Transverse colon (tissue), 4 donors: ENCODE measurements at regions not wholly inside any gene's neighbourhood (a gene's known extent, or its start where the extent isn't known, plus 50 kb on each side); places are given as distances from the start of the nearest gene placed in this dataset.

Source experiments
- DNase-seq: peaks from one replicate; pipeline ENCODE4 v3.0.0-alpha.2; 2019
- H3K27ac ChIP-seq, 4 donors: fragments of 200-600 bp; sonication (generic); 2 replicates each; pipeline ENCODE4 v1.5.1; 2016 to 2018; ENCODE audit warnings: inconsistent platforms in 4 of 4
- H3K27me3 ChIP-seq: fragments of 200-600 bp; sonication (generic); 2 replicates; pipeline ENCODE4 v1.5.1; 2017; ENCODE audit warnings: inconsistent platforms
- H3K36me3 ChIP-seq, 4 donors: fragments of 200-600 bp; sonication (generic); 2 replicates each; pipeline ENCODE4 v1.5.1; 2017 to 2019; ENCODE audit warnings: inconsistent platforms in 4 of 4
- H3K4me1 ChIP-seq, 4 donors: fragments of 200-600 bp; sonication (generic); 2 replicates each; pipeline ENCODE4 v1.5.1; 2017 to 2020; ENCODE audit warnings: inconsistent platforms in 4 of 4
- H3K4me3 ChIP-seq, 4 donors: fragments of 200-600 bp; sonication (generic); 1 replicate in 1 of 4; 2 replicates in 3 of 4; pipeline versions ENCODE4 v1.5.1 to v1.6.1; 2017 to 2019; ENCODE audit warnings: inconsistent platforms in 4 of 4
- H3K9me3 ChIP-seq, 2 donors: fragments of 200-600 bp; sonication (generic); 2 replicates each; pipeline ENCODE4 v1.5.1; 2017 to 2019; ENCODE audit warnings: inconsistent platforms in 2 of 2
- CTCF ChIP-seq, 5 experiments: fragments of 200-600 bp in 3 of 5; fragments of 450-650 bp in 2 of 5; sonication (generic) in 3 of 5; IDR thresholded peaks; 1 replicate in 2 of 5; 2 replicates in 3 of 5; pipeline ENCODE4 v1.5.1; 2016 to 2017; ENCODE audit warnings: antibody characterized with exemption in 5 of 5, inconsistent platforms in 3 of 5, mild to moderate bottlenecking in 2 of 5, moderate library complexity in 1 of 5
- EP300 ChIP-seq: sonication (generic); formaldehyde crosslinking; IDR thresholded peaks from one replicate; pipeline ENCODE4 v1.6.1; 2017; ENCODE audit warnings: antibody characterized with exemption, low read depth
- POLR2A ChIP-seq: fragments of 450-650 bp; IDR thresholded peaks from one replicate; pipeline ENCODE4 v1.6.1; 2016; ENCODE audit warnings: antibody characterized with exemption, mild to moderate bottlenecking, moderate library complexity
- POLR2AphosphoS5 ChIP-seq, 3 donors: sonication (generic); formaldehyde crosslinking; IDR thresholded peaks; one replicate each; pipeline ENCODE4 v1.6.1; 2016; ENCODE audit warnings: antibody characterized with exemption in 3 of 3
- WGBS, 2 donors: methylation state at CpG; one replicate each; pipeline ENCODE4 v1.1.5; 2018; ENCODE audit warnings: low coverage in 1 of 2; 5-methylcytosine and 5-hydroxymethylcytosine counted together
- in situ Hi-C, 4 donors: fragments of 200-750 bp; cut with MboI; loops; one replicate each; pipeline versions ENCODE4 v1.15.0 to v1.15.1; 2017; ENCODE audit warnings: low sequenced_read_pairs in 3 of 4, low pct_ligation_motif_present in 1 of 4, low pct_unique_long_range_greater_than_20kb in 1 of 4
- intact Hi-C: fragments of 100-400 bp; cut with DNase I; formaldehyde crosslinking; loops from one replicate; pipeline ENCODE4 v1.15.1; 2023; ENCODE audit warnings: low total_unique reads

DNA sequence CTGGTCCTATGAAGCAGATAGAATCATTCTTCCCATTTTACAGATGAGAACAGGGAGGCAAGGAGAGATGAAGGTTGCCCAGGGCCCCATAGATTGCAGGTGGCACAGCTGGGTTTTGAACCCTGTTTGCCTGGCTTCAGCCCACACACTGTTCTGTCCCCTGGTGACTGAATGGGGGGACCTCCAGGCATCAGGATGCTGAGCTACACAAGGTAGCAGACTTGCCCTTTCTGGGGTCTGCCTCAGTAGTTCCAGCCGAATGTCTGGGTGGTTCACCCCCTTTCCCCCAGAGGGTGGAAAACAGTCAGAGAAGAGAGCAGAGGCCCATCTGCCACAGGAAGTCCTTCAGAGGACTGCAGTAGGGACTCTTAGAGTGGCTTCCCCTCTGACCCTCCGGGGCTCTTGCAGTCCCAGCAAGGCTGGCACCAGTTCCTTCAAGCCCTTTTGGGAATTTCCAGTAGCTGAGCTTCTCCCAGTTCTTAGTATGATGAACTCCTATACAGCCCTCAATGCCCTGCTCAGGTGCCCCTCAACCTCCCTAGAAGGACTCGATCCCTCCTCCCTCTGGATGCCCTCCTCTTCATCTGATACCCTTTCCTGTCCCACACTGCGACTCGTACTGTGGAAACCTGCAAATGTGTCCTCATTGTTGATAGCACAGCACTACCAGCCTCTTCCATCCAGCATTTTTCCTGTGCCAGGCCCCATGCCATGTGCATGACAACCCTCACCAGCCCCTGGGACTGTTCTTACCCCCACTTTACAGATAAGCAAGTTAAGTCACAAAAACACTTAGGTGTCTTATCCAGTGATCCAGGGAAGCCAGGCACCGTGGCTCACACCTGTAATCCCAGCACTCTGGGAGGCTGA lies 82.8 kb downstream of the IGLL1 start:
- 88% methylated on average over 6 of the region's 6 CpGs; no CpG with 5 or more reads in 1 of the 2 donors for WGBS, 2 donors
- Histone ChIP-seq H3K36me3 (no peaks in the 10 kb centered on the region), H3K4me3 (no peak overlapping the region), H3K9me3 (no peaks in the 10 kb centered on the region), H3K27me3 (no peaks in the 10 kb centered on the region), H3K27ac (no peak overlapping the region), H3K4me1 (no peaks in the 10 kb centered on the region)
- no peak for TF ChIP-seq POLR2A
- TF ChIP-seq EP300 = no peak
- no peak for TF ChIP-seq CTCF (IDR thresholded peaks at IDR 0.05)
- TF ChIP-seq POLR2AphosphoS5 (IDR thresholded peaks at IDR 0.05) = no peak
- intact Hi-C loops = no loop called here
- in situ Hi-C loops = no loop called here
- DNase-seq = no peak

- H3K27ac ChIP-seq = no peak overlapping the region
- H3K36me3 ChIP-seq = no peaks in the 10 kb centered on the region
- no peak for TF ChIP-seq POLR2A
- no peak for TF ChIP-seq CTCF (IDR thresholded peaks at IDR 0.05)
- TF ChIP-seq POLR2AphosphoS5 (IDR thresholded peaks at IDR 0.05) = no peak
- TF ChIP-seq EP300 = no peak
- H3K4me3 ChIP-seq = no peak overlapping the region
- no peaks in the 10 kb centered on the region for H3K27me3 ChIP-seq
- no peaks in the 10 kb centered on the region for H3K9me3 ChIP-seq
- 87% methylated on average over 3 of the region's 3 CpGs; no CpG with 5 or more reads in 1 of the 2 donors for WGBS, 2 donors
- no peaks in the 10 kb centered on the region for H3K4me1 ChIP-seq
- intact Hi-C loops = no loop called here
- no peak for DNase-seq
- in situ Hi-C loops = no loop called here
These were observed 83.7 kb downstream of the IGLL1 start for GRCh38 chr22:23496445-23496833.

- Histone ChIP-seq H3K36me3 (no peaks in the 10 kb centered on the region), H3K4me1 (no peaks in the 10 kb centered on the region), H3K4me3 (no peak overlapping the region), H3K9me3 (no peaks in the 10 kb centered on the region), H3K27ac (no peak overlapping the region), H3K27me3 (no peaks in the 10 kb centered on the region)
- WGBS, 2 donors = 70 to 94% methylated on average over 3 to 10 of the region's 10 CpGs
- TF ChIP-seq EP300 (no peak), CTCF (IDR thresholded peaks at IDR 0.05) (no peak), POLR2A (no peak), POLR2AphosphoS5 (IDR thresholded peaks at IDR 0.05) (no peak)
- no peak for DNase-seq
- intact Hi-C loops = no loop called here
- in situ Hi-C loops = no loop called here
These were observed 84.3 kb downstream of the IGLL1 start for GRCh38 chr22:23495614-23496444.

DNA sequence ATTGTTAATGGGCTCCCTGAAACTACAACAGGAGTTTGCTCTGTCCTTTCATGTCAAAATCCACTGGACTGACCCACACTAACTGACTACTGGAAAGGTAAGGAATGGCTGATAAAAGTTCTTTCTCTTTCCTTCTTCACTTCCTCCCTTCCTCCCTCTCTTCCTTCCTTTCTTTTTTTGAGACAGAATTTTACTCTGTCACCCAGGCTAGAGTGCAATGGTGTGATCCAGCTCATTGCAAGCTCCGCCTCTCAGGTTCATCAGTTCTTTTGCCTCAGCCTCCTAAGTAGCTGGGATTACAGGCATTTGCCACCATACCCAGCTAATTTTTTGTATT lies 85.2 kb downstream of the IGLL1 start:
- in situ Hi-C loops (no loop called here), intact Hi-C loops (no loop called here)
- Histone ChIP-seq H3K27me3 (no peaks in the 10 kb centered on the region), H3K27ac (no peak overlapping the region), H3K4me1 (no peaks in the 10 kb centered on the region), H3K36me3 (no peaks in the 10 kb centered on the region), H3K9me3 (no peaks in the 10 kb centered on the region), H3K4me3 (no peak overlapping the region)
- TF ChIP-seq CTCF (IDR thresholded peaks at IDR 0.05) (no peak), EP300 (no peak), POLR2A (no peak), POLR2AphosphoS5 (IDR thresholded peaks at IDR 0.05) (no peak)
- 90 to 100% methylated on average over 1 of the region's 1 CpG for WGBS, 2 donors
- DNase-seq = no peak
